SK-N-MC (cell line): ENCODE measurements at regions not wholly inside any gene's neighbourhood (a gene's known extent, or its start where the extent isn't known, plus 50 kb on each side); places are given as distances from the start of the nearest gene placed in this dataset.

Source experiments
- DNase-seq: peaks from one replicate; pipeline ENCODE4 v3.0.0-alpha.2; 2011; ENCODE audit warnings: low read depth, low spot score
- H3K27ac ChIP-seq: fragments of 200-600 bp; sonication (generic); 2 replicates; pipeline ENCODE4 v1.5.1; 2016; ENCODE audit warnings: mixed run types
- H3K36me3 ChIP-seq: fragments of 200-600 bp; sonication (generic); 2 replicates; pipeline ENCODE4 v1.6.1; 2017; ENCODE audit warnings: antibody characterized with exemption, low read length, mixed read lengths; ENCODE audit not compliant: insufficient read depth
- H3K4me3 ChIP-seq: fragments of 200-600 bp; sonication (generic); 2 replicates; pipeline ENCODE4 v1.5.1; 2016
- H3K9ac ChIP-seq: fragments of 200-600 bp; sonication (generic); 2 replicates; pipeline ENCODE4 v1.8.0; 2017; ENCODE audit warnings: mixed run types, mixed read lengths; ENCODE audit not compliant: insufficient read length
- H3K9me3 ChIP-seq: fragments of 200-600 bp; sonication (generic); 2 replicates; pipeline ENCODE4 v1.6.1; 2017; ENCODE audit warnings: low read depth, mild to moderate bottlenecking, antibody characterized with exemption, low read length, moderate library complexity, mixed read lengths
- EZH2 ChIP-seq: fragments of 200-600 bp; sonication (generic); IDR thresholded peaks from one replicate; pipeline ENCODE4 v1.6.1; 2017; ENCODE audit warnings: antibody characterized with exemption
- FOXP2 ChIP-seq: optimal IDR thresholded peaks from 2 replicates; pipeline ENCODE3; 2011; ENCODE audit warnings: mild to moderate bottlenecking, moderate library complexity; ENCODE audit not compliant: insufficient read depth; ENCODE audit errors: extremely low read length, control extremely low read depth
- POLR2AphosphoS5 ChIP-seq: IDR thresholded peaks from 2 replicates; pipeline ENCODE4 v1.6.1; 2012; ENCODE audit warnings: mild to moderate bottlenecking, low read depth, low read length, borderline replicate concordance

DNA sequence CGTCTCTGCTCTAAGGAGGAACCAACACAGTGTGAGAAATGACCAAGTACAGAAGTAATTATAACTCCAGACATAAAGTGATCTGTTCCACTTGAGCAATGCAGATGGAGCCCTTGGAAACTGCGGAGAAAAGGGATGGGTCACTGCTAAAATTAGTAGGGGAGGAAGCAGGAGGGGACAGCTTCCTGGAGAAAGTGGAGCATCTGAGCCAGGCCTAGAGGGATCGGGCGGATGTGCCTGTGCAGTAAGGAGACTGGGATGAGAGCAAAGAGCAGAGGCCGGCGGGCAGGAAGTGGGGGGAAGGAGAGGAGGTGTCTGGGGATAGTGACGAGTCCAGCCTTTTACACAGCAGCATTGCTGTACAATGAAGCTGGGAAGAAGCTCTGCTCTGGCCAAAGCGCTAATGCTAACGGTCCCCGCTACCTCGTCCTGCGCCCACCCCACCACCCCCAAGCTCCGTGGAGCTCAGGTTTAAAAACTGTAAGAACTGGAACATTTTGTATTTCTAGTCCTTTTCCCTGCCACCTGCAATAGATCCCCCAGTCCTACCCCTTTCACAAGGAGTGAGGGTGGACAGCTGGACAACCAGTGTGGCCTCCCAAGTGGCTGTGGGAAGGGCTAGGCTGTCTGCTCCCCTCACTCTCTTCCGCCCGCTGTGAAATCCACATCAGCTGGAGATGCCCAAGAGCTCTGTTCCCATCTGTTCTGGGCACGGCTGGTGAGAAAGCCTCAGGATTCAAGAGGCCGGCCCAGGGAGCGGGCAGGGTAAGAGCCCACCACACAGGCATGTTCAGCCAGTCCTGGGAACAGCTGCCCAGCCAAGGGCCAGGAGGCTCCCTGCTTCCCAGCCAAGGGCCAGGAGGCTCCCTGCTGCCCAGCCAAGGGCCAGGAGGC is 53.0 kb upstream of the HES1 start:
- no peak overlapping the region for H3K9ac ChIP-seq
- no peaks in the 10 kb centered on the region for H3K9me3 ChIP-seq
- DNase-seq: no peak
- TF ChIP-seq EZH2 (no peak), FOXP2 (no peak), POLR2AphosphoS5 (no peak)
- no peaks in the 10 kb centered on the region for H3K36me3 ChIP-seq
- H3K4me3 ChIP-seq: no peak overlapping the region
- H3K27ac ChIP-seq: no peak overlapping the region

- Histone ChIP-seq H3K36me3 (no peaks in the 10 kb centered on the region), H3K9ac (no peak overlapping the region), H3K9me3 (no peaks in the 10 kb centered on the region), H3K27ac (no peak overlapping the region), H3K4me3 (no peak overlapping the region)
- no peak for DNase-seq
- no peak for TF ChIP-seq FOXP2
- no peak for TF ChIP-seq POLR2AphosphoS5
- no peak for TF ChIP-seq EZH2
These were observed 52.2 kb upstream of the HES1 start for GRCh38 chr3:194083637-194084224.

DNA sequence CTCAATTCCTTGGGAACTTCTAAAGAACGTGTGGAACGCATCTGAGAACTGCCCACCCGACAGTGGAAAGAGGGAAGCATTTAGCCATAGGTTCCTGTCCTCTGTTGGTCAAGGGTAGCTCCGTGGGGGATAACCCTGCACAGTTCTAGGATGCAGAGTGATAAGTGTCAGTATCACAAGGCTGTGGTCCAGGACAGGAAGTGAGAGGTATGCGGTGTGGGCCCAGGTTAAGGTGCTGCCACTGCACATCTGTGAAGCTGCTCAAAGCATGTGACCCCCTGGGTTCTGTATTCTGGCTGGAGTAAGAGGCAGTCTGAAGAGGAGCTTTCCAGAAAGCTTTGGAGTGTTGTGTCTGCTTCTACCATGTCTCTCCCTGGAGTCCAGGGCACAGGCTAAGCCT is 51.7 kb upstream of the HES1 start:
- DNase-seq: no peak
- Histone ChIP-seq H3K9ac (no peak overlapping the region), H3K36me3 (no peaks in the 10 kb centered on the region), H3K4me3 (no peak overlapping the region), H3K27ac (no peak overlapping the region), H3K9me3 (no peaks in the 10 kb centered on the region)
- TF ChIP-seq FOXP2: no peak
- TF ChIP-seq EZH2: no peak
- no peak for TF ChIP-seq POLR2AphosphoS5
